HEK293 (cell line): ENCODE measurements at regions not wholly inside any gene's neighbourhood (a gene's known extent, or its start where the extent isn't known, plus 50 kb on each side); places are given as distances from the start of the nearest gene placed in this dataset.

Source experiments
- CTCF ChIA-PET: fragments of 350-600 bp; formaldehyde crosslinking; extraction: SDS; loops from one replicate; lab custom pipeline; 2021; ENCODE audit warnings: antibody characterized with exemption; lab: Yijun Ruan, JAX
- POLR2A ChIA-PET: fragments of 300-600 bp; formaldehyde crosslinking; extraction: SDS; loops from one replicate; lab custom pipeline; 2020; ENCODE audit warnings: antibody characterized with exemption, inconsistent platforms; lab: Yijun Ruan, JAX
- H3K27ac ChIP-seq: fragments of 200-500 bp; sonication (Bioruptor generic); 2 replicates; pipeline ENCODE4 v1.5.1; 2014; ENCODE audit warnings: low read depth, low read length, control low read depth, inconsistent platforms; ENCODE audit errors: extremely low read depth
- H3K36me3 ChIP-seq, 2 experiments: fragments of 200-500 bp in 1 of 2; sonication (Bioruptor generic) in 1 of 2; 1 replicate in 1 of 2; 2 replicates in 1 of 2; pipeline ENCODE4 v1.5.1; 2014 to 2017; ENCODE audit warnings: inconsistent platforms in 2 of 2, low read length in 2 of 2; ENCODE audit not compliant: control insufficient read depth in 2 of 2, insufficient read depth in 1 of 2
- H3K4me1 ChIP-seq: fragments of 200-500 bp; sonication (Bioruptor generic); 2 replicates; pipeline ENCODE4 v1.5.1; 2014; ENCODE audit warnings: mild to moderate bottlenecking, low read length, inconsistent platforms; ENCODE audit not compliant: control insufficient read depth, insufficient read depth
- H3K4me3 ChIP-seq: 2 replicates; pipeline ENCODE4 v1.5.1; 2011; ENCODE audit warnings: low read depth, mild to moderate bottlenecking, control low read depth, low read length, moderate library complexity
- H3K9me3 ChIP-seq: fragments of 200-500 bp; sonication (Bioruptor generic); 2 replicates; pipeline ENCODE4 v1.5.1; 2014; ENCODE audit warnings: low read depth, low read length, inconsistent platforms; ENCODE audit not compliant: control insufficient read depth, insufficient read depth
- GFI1B ChIP-seq: fragments of 450-650 bp; formaldehyde crosslinking; IDR thresholded peaks from 2 replicates; pipeline ENCODE4 v1.5.1; 2016; ENCODE audit warnings: missing biosample characterization, missing genetic modification characterization
- MZF1 ChIP-seq: fragments of 450-650 bp; formaldehyde crosslinking; IDR thresholded peaks from 2 replicates; pipeline ENCODE4 v1.5.1; 2017; ENCODE audit warnings: missing biosample characterization, missing genetic modification characterization, borderline replicate concordance
- OSR2 ChIP-seq: fragments of 450-650 bp; formaldehyde crosslinking; IDR thresholded peaks from 2 replicates; pipeline ENCODE4 v1.5.1; 2016; ENCODE audit warnings: missing biosample characterization, missing genetic modification characterization
- ZFP37 ChIP-seq: fragments of 450-650 bp; formaldehyde crosslinking; IDR thresholded peaks from 2 replicates; pipeline ENCODE4 v1.5.1; 2016; ENCODE audit warnings: missing biosample characterization, missing genetic modification characterization
- ZNF114 ChIP-seq: fragments of 450-650 bp; formaldehyde crosslinking; IDR thresholded peaks from 2 replicates; pipeline ENCODE4 v1.5.0; 2017; ENCODE audit warnings: missing biosample characterization, missing genetic modification characterization
- ZNF140 ChIP-seq: fragments of 450-650 bp; formaldehyde crosslinking; IDR thresholded peaks from 2 replicates; pipeline ENCODE4 v1.5.1; 2016; ENCODE audit warnings: missing biosample characterization, missing genetic modification characterization
- ZNF16 ChIP-seq: fragments of 450-650 bp; formaldehyde crosslinking; IDR thresholded peaks from 2 replicates; pipeline ENCODE4 v1.5.1; 2016; ENCODE audit warnings: low read depth, missing biosample characterization, missing genetic modification characterization
- ZNF24 ChIP-seq: fragments of 450-650 bp; formaldehyde crosslinking; IDR thresholded peaks from 2 replicates; pipeline ENCODE4 v1.5.1; 2016; ENCODE audit warnings: missing biosample characterization, missing genetic modification characterization
- ZNF292 ChIP-seq: fragments of 450-650 bp; formaldehyde crosslinking; IDR thresholded peaks from 2 replicates; pipeline ENCODE4 v1.5.1; 2016; ENCODE audit warnings: low read depth, missing biosample characterization, missing genetic modification characterization, borderline replicate concordance
- ZNF324 ChIP-seq: fragments of 450-650 bp; formaldehyde crosslinking; IDR thresholded peaks from 2 replicates; pipeline ENCODE4 v1.5.1; 2016; ENCODE audit warnings: missing biosample characterization, missing genetic modification characterization
- ZNF37A ChIP-seq: fragments of 450-650 bp; IDR thresholded peaks from 2 replicates; pipeline ENCODE4 v1.5.1; 2018; ENCODE audit warnings: missing biosample characterization, missing genetic modification characterization
- ZNF426 ChIP-seq: fragments of 450-650 bp; formaldehyde crosslinking; IDR thresholded peaks from 2 replicates; pipeline ENCODE4 v1.5.1; 2017; ENCODE audit warnings: missing biosample characterization, missing genetic modification characterization, mild to moderate bottlenecking, inconsistent platforms, moderate library complexity
- ZNF473 ChIP-seq: fragments of 450-650 bp; formaldehyde crosslinking; IDR thresholded peaks from 2 replicates; pipeline ENCODE4 v1.5.1; 2017; ENCODE audit warnings: missing biosample characterization, missing genetic modification characterization
- ZNF561 ChIP-seq: fragments of 450-650 bp; IDR thresholded peaks from 2 replicates; pipeline ENCODE4 v1.5.1; 2018; ENCODE audit warnings: missing biosample characterization, missing genetic modification characterization, borderline replicate concordance
- ZNF571 ChIP-seq: fragments of 450-650 bp; formaldehyde crosslinking; IDR thresholded peaks from 2 replicates; pipeline ENCODE4 v1.5.0; 2017; ENCODE audit warnings: missing biosample characterization, missing genetic modification characterization
- ZNF610 ChIP-seq: fragments of 450-650 bp; formaldehyde crosslinking; IDR thresholded peaks from 2 replicates; pipeline ENCODE4 v1.5.1; 2016; ENCODE audit warnings: missing biosample characterization, missing genetic modification characterization, borderline replicate concordance
- ZNF837 ChIP-seq: fragments of 450-650 bp; formaldehyde crosslinking; IDR thresholded peaks from 2 replicates; pipeline ENCODE4 v1.5.1; 2016; ENCODE audit warnings: missing biosample characterization, missing genetic modification characterization
- ZSCAN30 ChIP-seq: fragments of 450-650 bp; IDR thresholded peaks from 2 replicates; pipeline ENCODE4 v1.5.1; 2018; ENCODE audit warnings: missing biosample characterization, mild to moderate bottlenecking, missing genetic modification characterization, moderate library complexity
- TF ChIP-seq, protein P1 (sequence below): fragments of 450-650 bp; formaldehyde crosslinking; IDR thresholded peaks from 2 replicates; pipeline ENCODE4 v1.5.1; 2016; ENCODE audit warnings: missing biosample characterization, missing genetic modification characterization, low read depth
- TF ChIP-seq, protein P2 (sequence below): fragments of 450-650 bp; formaldehyde crosslinking; IDR thresholded peaks from 2 replicates; pipeline ENCODE4 v1.5.1; 2016; ENCODE audit warnings: missing biosample characterization, missing genetic modification characterization
- TF ChIP-seq, protein P3 (sequence below): fragments of 450-650 bp; formaldehyde crosslinking; IDR thresholded peaks from 2 replicates; pipeline ENCODE4 v1.5.1; 2016; ENCODE audit warnings: missing biosample characterization, missing genetic modification characterization, borderline replicate concordance
- TF ChIP-seq, protein P4 (sequence below): fragments of 450-650 bp; formaldehyde crosslinking; IDR thresholded peaks from 2 replicates; pipeline ENCODE4 v1.5.1; 2016; ENCODE audit warnings: missing biosample characterization, missing genetic modification characterization, borderline replicate concordance

DNA sequence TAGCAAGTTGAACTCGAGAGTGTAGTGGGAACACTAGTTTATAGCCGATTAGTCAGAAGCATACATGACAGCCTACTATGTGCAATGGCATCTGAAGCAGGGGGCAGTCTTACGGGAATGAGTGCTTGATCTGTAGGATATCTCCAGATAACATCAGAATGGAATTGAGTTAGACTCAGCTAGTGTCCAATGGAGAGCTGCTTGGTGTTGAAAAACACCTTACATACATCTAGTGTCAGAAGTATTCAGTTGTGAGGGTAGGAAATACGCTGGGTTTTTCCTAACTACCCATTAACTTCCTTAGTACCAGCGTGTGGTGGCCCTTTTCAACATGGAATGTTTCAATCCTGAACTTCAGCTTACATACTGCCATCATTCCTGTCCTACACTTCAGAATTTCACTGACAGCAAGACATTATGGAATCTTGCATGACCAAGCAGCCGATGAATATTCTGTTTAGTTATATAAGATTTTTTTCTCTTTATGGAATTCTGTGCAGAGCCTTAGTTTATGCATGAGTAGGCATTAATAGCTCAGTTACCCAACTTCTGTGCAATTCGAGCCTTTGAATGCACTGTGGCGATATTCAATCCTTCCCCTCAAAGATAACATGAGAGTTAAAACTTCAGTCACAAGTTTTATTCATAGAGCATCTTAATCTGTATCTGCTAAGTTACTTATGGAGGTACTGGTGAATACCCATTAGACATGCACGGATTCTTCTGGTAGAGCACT is 218.6 kb upstream of the MOCS1 start (continued):
- TF ChIP-seq, protein P1, sequence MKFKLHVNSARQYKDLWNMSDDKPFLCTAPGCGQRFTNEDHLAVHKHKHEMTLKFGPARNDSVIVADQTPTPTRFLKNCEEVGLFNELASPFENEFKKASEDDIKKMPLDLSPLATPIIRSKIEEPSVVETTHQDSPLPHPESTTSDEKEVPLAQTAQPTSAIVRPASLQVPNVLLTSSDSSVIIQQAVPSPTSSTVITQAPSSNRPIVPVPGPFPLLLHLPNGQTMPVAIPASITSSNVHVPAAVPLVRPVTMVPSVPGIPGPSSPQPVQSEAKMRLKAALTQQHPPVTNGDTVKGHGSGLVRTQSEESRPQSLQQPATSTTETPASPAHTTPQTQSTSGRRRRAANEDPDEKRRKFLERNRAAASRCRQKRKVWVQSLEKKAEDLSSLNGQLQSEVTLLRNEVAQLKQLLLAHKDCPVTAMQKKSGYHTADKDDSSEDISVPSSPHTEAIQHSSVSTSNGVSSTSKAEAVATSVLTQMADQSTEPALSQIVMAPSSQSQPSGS = no peak
- no peak for TF ChIP-seq ZNF561
- TF ChIP-seq ZNF140 (tag by site-specific recombination) = no peak
- TF ChIP-seq MZF1 (tag by site-specific recombination) = no peak
- TF ChIP-seq ZNF114 = no peak
- TF ChIP-seq ZNF571 = no peak
- TF ChIP-seq ZNF292 = no peak
- TF ChIP-seq ZNF37A = no peak
- no peak for TF ChIP-seq ZFP37 (tag by site-specific recombination)
- no peak for TF ChIP-seq ZNF837 (tag by site-specific recombination)
- TF ChIP-seq, protein P2, sequence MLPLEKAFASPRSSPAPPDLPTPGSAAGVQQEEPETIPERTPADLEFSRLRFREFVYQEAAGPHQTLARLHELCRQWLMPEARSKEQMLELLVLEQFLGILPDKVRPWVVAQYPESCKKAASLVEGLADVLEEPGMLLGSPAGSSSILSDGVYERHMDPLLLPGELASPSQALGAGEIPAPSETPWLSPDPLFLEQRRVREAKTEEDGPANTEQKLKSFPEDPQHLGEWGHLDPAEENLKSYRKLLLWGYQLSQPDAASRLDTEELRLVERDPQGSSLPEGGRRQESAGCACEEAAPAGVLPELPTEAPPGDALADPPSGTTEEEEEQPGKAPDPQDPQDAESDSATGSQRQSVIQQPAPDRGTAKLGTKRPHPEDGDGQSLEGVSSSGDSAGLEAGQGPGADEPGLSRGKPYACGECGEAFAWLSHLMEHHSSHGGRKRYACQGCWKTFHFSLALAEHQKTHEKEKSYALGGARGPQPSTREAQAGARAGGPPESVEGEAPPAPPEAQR (tag by site-specific recombination) = no peak
- TF ChIP-seq ZNF324 (tag by site-specific recombination) = no peak
- no peak for TF ChIP-seq ZNF610

DNA sequence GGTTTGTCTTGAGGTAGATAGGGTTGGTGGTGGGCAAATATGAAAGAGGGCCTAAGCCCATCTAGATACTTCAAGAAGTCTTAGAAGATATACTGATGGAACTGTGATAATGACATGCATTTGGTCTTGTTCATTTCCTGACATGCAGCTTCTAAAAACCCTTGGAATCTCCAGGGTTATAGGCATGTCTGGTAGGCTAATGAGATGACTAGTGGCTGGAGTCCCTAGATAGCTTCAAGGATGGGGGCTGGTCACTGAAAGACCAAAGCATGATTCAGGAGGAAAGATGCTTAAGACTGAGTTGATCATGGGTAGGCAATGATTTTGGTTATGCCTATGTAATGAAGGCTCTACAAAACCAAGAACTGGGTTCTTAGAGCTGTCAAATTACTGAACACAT is 217.9 kb upstream of the MOCS1 start:
- Histone ChIP-seq H3K4me1 (no peaks in the 10 kb centered on the region), H3K36me3 (no peaks in the 10 kb centered on the region), H3K9me3 (no peaks in the 10 kb centered on the region), H3K27ac (no peak overlapping the region), H3K4me3 (no peak overlapping the region)
- no peak for TF ChIP-seq OSR2 (tag by site-specific recombination)
- no peak for TF ChIP-seq ZNF426 (tag by site-specific recombination)
- TF ChIP-seq ZNF473 = no peak
- TF ChIP-seq ZNF24 (tag by site-specific recombination) = no peak
- TF ChIP-seq, protein P3, sequence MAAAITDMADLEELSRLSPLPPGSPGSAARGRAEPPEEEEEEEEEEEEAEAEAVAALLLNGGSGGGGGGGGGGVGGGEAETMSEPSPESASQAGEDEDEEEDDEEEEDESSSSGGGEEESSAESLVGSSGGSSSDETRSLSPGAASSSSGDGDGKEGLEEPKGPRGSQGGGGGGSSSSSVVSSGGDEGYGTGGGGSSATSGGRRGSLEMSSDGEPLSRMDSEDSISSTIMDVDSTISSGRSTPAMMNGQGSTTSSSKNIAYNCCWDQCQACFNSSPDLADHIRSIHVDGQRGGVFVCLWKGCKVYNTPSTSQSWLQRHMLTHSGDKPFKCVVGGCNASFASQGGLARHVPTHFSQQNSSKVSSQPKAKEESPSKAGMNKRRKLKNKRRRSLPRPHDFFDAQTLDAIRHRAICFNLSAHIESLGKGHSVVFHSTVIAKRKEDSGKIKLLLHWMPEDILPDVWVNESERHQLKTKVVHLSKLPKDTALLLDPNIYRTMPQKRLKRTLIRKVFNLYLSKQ (tag by site-specific recombination) = no peak
- no peak for TF ChIP-seq GFI1B
- TF ChIP-seq, protein P4, sequence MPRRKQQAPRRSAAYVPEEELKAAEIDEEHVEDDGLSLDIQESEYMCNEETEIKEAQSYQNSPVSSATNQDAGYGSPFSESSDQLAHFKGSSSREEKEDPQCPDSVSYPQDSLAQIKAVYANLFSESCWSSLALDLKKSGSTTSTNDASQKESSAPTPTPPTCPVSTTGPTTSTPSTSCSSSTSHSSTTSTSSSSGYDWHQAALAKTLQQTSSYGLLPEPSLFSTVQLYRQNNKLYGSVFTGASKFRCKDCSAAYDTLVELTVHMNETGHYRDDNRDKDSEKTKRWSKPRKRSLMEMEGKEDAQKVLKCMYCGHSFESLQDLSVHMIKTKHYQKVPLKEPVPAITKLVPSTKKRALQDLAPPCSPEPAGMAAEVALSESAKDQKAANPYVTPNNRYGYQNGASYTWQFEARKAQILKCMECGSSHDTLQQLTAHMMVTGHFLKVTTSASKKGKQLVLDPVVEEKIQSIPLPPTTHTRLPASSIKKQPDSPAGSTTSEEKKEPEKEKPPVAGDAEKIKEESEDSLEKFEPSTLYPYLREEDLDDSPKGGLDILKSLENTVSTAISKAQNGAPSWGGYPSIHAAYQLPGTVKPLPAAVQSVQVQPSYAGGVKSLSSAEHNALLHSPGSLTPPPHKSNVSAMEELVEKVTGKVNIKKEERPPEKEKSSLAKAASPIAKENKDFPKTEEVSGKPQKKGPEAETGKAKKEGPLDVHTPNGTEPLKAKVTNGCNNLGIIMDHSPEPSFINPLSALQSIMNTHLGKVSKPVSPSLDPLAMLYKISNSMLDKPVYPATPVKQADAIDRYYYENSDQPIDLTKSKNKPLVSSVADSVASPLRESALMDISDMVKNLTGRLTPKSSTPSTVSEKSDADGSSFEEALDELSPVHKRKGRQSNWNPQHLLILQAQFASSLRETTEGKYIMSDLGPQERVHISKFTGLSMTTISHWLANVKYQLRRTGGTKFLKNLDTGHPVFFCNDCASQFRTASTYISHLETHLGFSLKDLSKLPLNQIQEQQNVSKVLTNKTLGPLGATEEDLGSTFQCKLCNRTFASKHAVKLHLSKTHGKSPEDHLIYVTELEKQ (tag by site-specific recombination) = no peak
- TF ChIP-seq ZNF16 (tag by site-specific recombination) = no peak
- no peak for TF ChIP-seq ZSCAN30 (tag by site-specific recombination)
- ChIA-PET POLR2A (no interaction called here), CTCF (interaction anchor here (1.4 kb wide), 1 partner anchor 171 kb away, joined by 3 read pairs; no protein-coding TSS in a partner anchor)
